Activated CD8-positive, alpha-beta T cell treated with anti-CD3 and anti-CD28 coated beads, Interleukin-2, amount 10 ng/mL, durations not matched to agents 7 days and 5 days (primary cell): ENCODE measurements at regions not wholly inside any gene's neighbourhood (a gene's known extent, or its start where the extent isn't known, plus 50 kb on each side); places are given as distances from the start of the nearest gene placed in this dataset.

Experiments used
- ATAC-seq: fragments of 150-1000 bp; cut with Tn5 transposase; one replicate; pipeline ENCODE4 v1.10.0; 2021; ENCODE audit warnings: moderate library complexity
- CTCF ChIA-PET: fragments of 350-600 bp; sonication (Branson Sonifier 250); formaldehyde crosslinking; loops from one replicate; lab custom pipeline; 2021; ENCODE audit warnings: antibody characterized with exemption; lab: Charles Lee
- POLR2A ChIA-PET: fragments of 350-600 bp; sonication (Branson Sonifier 250); formaldehyde crosslinking; loops from one replicate; lab custom pipeline; 2021; ENCODE audit warnings: antibody characterized with exemption; lab: Charles Lee
- DNase-seq: peaks from one replicate; pipeline ENCODE4 v3.0.0-alpha.2; 2020
- H3K27ac Mint-ChIP-seq: one replicate; pipeline ENCODE4 v1.8.0; 2021; ENCODE audit warnings: mild to moderate bottlenecking, mixed read lengths
- H3K27me3 Mint-ChIP-seq: one replicate; pipeline ENCODE4 v1.8.0; 2021; ENCODE audit warnings: low read depth, mixed read lengths
- H3K36me3 Mint-ChIP-seq: one replicate; pipeline ENCODE4 v1.8.0; 2021; ENCODE audit warnings: low read depth, mixed read lengths
- H3K4me1 Mint-ChIP-seq: one replicate; pipeline ENCODE4 v1.8.0; 2021; ENCODE audit warnings: low read depth, mixed read lengths
- H3K4me3 Mint-ChIP-seq: one replicate; pipeline ENCODE4 v1.8.0; 2021; ENCODE audit warnings: mild to moderate bottlenecking, mixed read lengths
- H3K9me3 Mint-ChIP-seq: one replicate; pipeline ENCODE4 v1.8.0; 2022; ENCODE audit warnings: mixed read lengths; ENCODE audit not compliant: insufficient read depth

- ChIA-PET CTCF (no interaction called here), POLR2A (interaction anchor here (0.5 kb wide), 1 partner anchor 32 kb away, joined by 3 read pairs; no protein-coding TSS in a partner anchor)
- no peak overlapping the region for H3K4me3 Mint-ChIP-seq
- H3K27me3 Mint-ChIP-seq, result peaks cover 2% of the 10 kb centered on the region
- no peak overlapping the region for H3K27ac Mint-ChIP-seq
- no peak for DNase-seq
- no peaks in the 10 kb centered on the region for H3K9me3 Mint-ChIP-seq
- peaks cover 7% of the 10 kb centered on the region for H3K4me1 Mint-ChIP-seq
- no peak for ATAC-seq
- no peaks in the 10 kb centered on the region for H3K36me3 Mint-ChIP-seq
These were observed 489.2 kb downstream of the MDFIC start for GRCh38 chr7:115410972-115411686.

GRCh38 chr7:115410434-115410820 is 488.5 kb downstream of the MDFIC start:
- Mint-ChIP-seq H3K27me3 (peaks cover 2% of the 10 kb centered on the region), H3K4me1 (peaks cover 7% of the 10 kb centered on the region), H3K27ac (no peak overlapping the region), H3K4me3 (no peak overlapping the region), H3K9me3 (no peaks in the 10 kb centered on the region), H3K36me3 (no peaks in the 10 kb centered on the region)
- DNase-seq, result no peak
- POLR2A ChIA-PET, result no interaction called here
- CTCF ChIA-PET, result no interaction called here
- ATAC-seq, result no peak

GRCh38 chr7:115409682-115410433 is 488.0 kb downstream of the MDFIC start:
- DNase-seq, result no peak
- Mint-ChIP-seq H3K4me1 (peaks cover 7% of the 10 kb centered on the region), H3K9me3 (no peaks in the 10 kb centered on the region), H3K36me3 (no peaks in the 10 kb centered on the region), H3K4me3 (no peak overlapping the region), H3K27me3 (peaks cover 2% of the 10 kb centered on the region), H3K27ac (no peak overlapping the region)
- POLR2A ChIA-PET, result no interaction called here
- ATAC-seq, result no peak
- CTCF ChIA-PET, result no interaction called here

- Mint-ChIP-seq H3K9me3 (no peaks in the 10 kb centered on the region), H3K4me1 (peaks cover 7% of the 10 kb centered on the region), H3K4me3 (no peak overlapping the region), H3K27me3 (no peaks in the 10 kb centered on the region), H3K27ac (no peak overlapping the region), H3K36me3 (no peaks in the 10 kb centered on the region)
- ChIA-PET CTCF (no interaction called here), POLR2A (no interaction called here)
- no peak for DNase-seq
- no peak for ATAC-seq
These were observed 484.3 kb downstream of the MDFIC start for GRCh38 chr7:115406219-115406618.

- H3K27ac Mint-ChIP-seq, result no peak overlapping the region
- no peaks in the 10 kb centered on the region for H3K4me1 Mint-ChIP-seq
- H3K9me3 Mint-ChIP-seq, result no peaks in the 10 kb centered on the region
- no peak overlapping the region for H3K4me3 Mint-ChIP-seq
- ChIA-PET POLR2A (no interaction called here), CTCF (no interaction called here)
- H3K36me3 Mint-ChIP-seq, result no peaks in the 10 kb centered on the region
- H3K27me3 Mint-ChIP-seq, result no peaks in the 10 kb centered on the region
- DNase-seq (no peak), ATAC-seq (no peak)
These were observed 465.2 kb downstream of the MDFIC start for GRCh38 chr7:115387137-115387536.

- Mint-ChIP-seq H3K9me3 (no peaks in the 10 kb centered on the region), H3K27ac (no peak overlapping the region), H3K4me3 (no peak overlapping the region), H3K4me1 (no peaks in the 10 kb centered on the region), H3K27me3 (no peaks in the 10 kb centered on the region), H3K36me3 (no peaks in the 10 kb centered on the region)
- POLR2A ChIA-PET, result no interaction called here
- CTCF ChIA-PET, result no interaction called here
- ATAC-seq, result no peak
- DNase-seq, result no peak
These were observed 457.4 kb downstream of the MDFIC start for GRCh38 chr7:115379321-115379720.

GRCh38 chr7:115368998-115369397 is 447.1 kb downstream of the MDFIC start:
- ATAC-seq (no peak), DNase-seq (no peak)
- POLR2A ChIA-PET, result no interaction called here
- H3K27ac Mint-ChIP-seq, result no peak overlapping the region
- H3K4me1 Mint-ChIP-seq, result no peaks in the 10 kb centered on the region
- no peaks in the 10 kb centered on the region for H3K9me3 Mint-ChIP-seq
- H3K27me3 Mint-ChIP-seq, result no peaks in the 10 kb centered on the region
- no peaks in the 10 kb centered on the region for H3K36me3 Mint-ChIP-seq
- CTCF ChIA-PET, result no interaction called here
- no peak overlapping the region for H3K4me3 Mint-ChIP-seq

- Mint-ChIP-seq H3K36me3 (no peaks in the 10 kb centered on the region), H3K27me3 (no peaks in the 10 kb centered on the region), H3K27ac (no peak overlapping the region), H3K4me1 (no peaks in the 10 kb centered on the region), H3K4me3 (no peak overlapping the region), H3K9me3 (no peaks in the 10 kb centered on the region)
- ATAC-seq (no peak), DNase-seq (no peak)
- CTCF ChIA-PET, result no interaction called here
- POLR2A ChIA-PET, result no interaction called here
These were observed 442.0 kb downstream of the MDFIC start for GRCh38 chr7:115363916-115364315.

GRCh38 chr7:115359955-115360354 is 438.1 kb downstream of the MDFIC start:
- DNase-seq (no peak), ATAC-seq (no peak)
- Mint-ChIP-seq H3K27me3 (no peaks in the 10 kb centered on the region), H3K36me3 (no peaks in the 10 kb centered on the region), H3K4me3 (no peak overlapping the region), H3K27ac (no peak overlapping the region), H3K4me1 (no peaks in the 10 kb centered on the region), H3K9me3 (no peaks in the 10 kb centered on the region)
- CTCF ChIA-PET, result no interaction called here
- POLR2A ChIA-PET, result no interaction called here

- DNase-seq (no peak), ATAC-seq (no peak)
- POLR2A ChIA-PET, result no interaction called here
- Mint-ChIP-seq H3K27me3 (no peaks in the 10 kb centered on the region), H3K27ac (no peak overlapping the region), H3K4me1 (no peaks in the 10 kb centered on the region), H3K4me3 (no peak overlapping the region), H3K36me3 (no peaks in the 10 kb centered on the region), H3K9me3 (no peaks in the 10 kb centered on the region)
- CTCF ChIA-PET, result no interaction called here
These were observed 437.2 kb downstream of the MDFIC start for GRCh38 chr7:115359119-115359518.

- Mint-ChIP-seq H3K4me1 (no peaks in the 10 kb centered on the region), H3K9me3 (no peaks in the 10 kb centered on the region), H3K27ac (no peak overlapping the region), H3K27me3 (no peaks in the 10 kb centered on the region), H3K4me3 (no peak overlapping the region), H3K36me3 (no peaks in the 10 kb centered on the region)
- ATAC-seq (no peak), DNase-seq (no peak)
- ChIA-PET POLR2A (no interaction called here), CTCF (no interaction called here)
These were observed 435.8 kb downstream of the MDFIC start for GRCh38 chr7:115357703-115357999.

- Mint-ChIP-seq H3K4me3 (no peak overlapping the region), H3K27me3 (peaks cover 2% of the 10 kb centered on the region), H3K4me1 (no peaks in the 10 kb centered on the region), H3K36me3 (no peaks in the 10 kb centered on the region), H3K27ac (no peak overlapping the region), H3K9me3 (no peaks in the 10 kb centered on the region)
- POLR2A ChIA-PET, result no interaction called here
- DNase-seq, result no peak
- CTCF ChIA-PET, result no interaction called here
- ATAC-seq, result no peak
These were observed 435.3 kb downstream of the MDFIC start for GRCh38 chr7:115356999-115357702.
